ENCODE measurements at regions not wholly inside any gene's neighbourhood (a gene's known extent, or its start where the extent isn't known, plus 50 kb on each side); places are given as distances from the start of the nearest gene placed in this dataset.

DNA sequence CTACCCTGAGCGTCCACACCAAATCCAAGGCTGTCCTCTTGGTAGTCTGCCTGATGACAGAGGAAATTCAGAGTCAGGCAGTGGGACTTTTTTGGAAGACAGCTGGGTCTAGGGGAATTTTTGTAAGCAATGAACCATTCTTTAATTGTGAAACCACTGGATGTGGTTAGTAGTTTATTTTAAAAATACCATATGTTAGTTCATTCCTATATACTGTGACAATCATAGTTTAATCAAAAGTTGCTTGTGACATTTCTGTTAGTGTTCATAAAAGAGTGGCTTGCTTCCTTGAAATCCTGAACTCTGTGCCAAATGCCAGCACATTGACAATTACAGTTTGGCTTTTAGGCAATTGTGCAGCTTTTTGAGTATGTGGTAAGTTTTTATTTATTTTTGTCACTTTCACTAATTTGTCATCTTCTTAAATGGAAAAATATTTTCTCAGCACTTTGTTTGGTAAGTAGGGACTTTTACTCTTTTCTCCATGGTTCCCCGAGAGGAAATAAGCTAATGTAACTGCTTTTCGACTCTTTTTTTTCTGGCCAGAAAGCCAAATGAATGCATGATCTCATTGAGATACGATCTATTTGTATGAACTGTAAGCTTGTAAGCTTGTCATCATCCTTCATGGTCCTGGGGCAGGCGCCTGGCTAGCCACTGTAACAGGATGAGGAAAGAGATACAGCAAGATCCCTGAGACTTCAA, 72.6 kb upstream of the SLC4A4 start:
- peaks cover 21% of the 10 kb centered on the region for H3K4me1 ChIP-seq (ENCODE audit: control insufficient read depth, extremely low read depth, insufficient read depth, low read length)
- no peak overlapping the region for H2AFZ ChIP-seq (ENCODE audit: low read length)
- peak overlapping the region; percentile 35 for H3K27ac ChIP-seq (ENCODE audit: insufficient read depth, low read length)
- H3K4me2 ChIP-seq (ENCODE audit: extremely low read depth, insufficient read depth, low read length): peak overlapping the region; percentile 63
- H3K27me3 ChIP-seq (ENCODE audit: control insufficient read depth, insufficient read depth, low read length): no peaks in the 10 kb centered on the region
- H4K20me1 ChIP-seq (ENCODE audit: control insufficient read depth, extremely low read depth, insufficient read depth, low read length): no peaks in the 10 kb centered on the region
- H3K9ac ChIP-seq (ENCODE audit: insufficient read depth, low read length): no peak overlapping the region
- H3K9me3 ChIP-seq (ENCODE audit: control insufficient read depth, insufficient read depth, low read depth, low read length): no peaks in the 10 kb centered on the region
- H3K79me2 ChIP-seq (ENCODE audit: control insufficient read depth, insufficient read depth, low read length): peaks cover 19% of the 10 kb centered on the region
- peak; percentile 93 to 94 for DNase-seq (ENCODE audit: low read depth in 2 of 2)
- H3K36me3 ChIP-seq (ENCODE audit: control insufficient read depth, insufficient read depth, low read length): no peaks in the 10 kb centered on the region
- peak overlapping the region in 1 of 4 experiments; percentile 3 for H3K4me3 ChIP-seq (replicated peaks in 1 of 4; ENCODE audit: control extremely low read depth in 1 of 4, insufficient read depth in 1 of 4, low read depth in 3 of 4, low read length in 4 of 4)
- TF ChIP-seq, protein P1, sequence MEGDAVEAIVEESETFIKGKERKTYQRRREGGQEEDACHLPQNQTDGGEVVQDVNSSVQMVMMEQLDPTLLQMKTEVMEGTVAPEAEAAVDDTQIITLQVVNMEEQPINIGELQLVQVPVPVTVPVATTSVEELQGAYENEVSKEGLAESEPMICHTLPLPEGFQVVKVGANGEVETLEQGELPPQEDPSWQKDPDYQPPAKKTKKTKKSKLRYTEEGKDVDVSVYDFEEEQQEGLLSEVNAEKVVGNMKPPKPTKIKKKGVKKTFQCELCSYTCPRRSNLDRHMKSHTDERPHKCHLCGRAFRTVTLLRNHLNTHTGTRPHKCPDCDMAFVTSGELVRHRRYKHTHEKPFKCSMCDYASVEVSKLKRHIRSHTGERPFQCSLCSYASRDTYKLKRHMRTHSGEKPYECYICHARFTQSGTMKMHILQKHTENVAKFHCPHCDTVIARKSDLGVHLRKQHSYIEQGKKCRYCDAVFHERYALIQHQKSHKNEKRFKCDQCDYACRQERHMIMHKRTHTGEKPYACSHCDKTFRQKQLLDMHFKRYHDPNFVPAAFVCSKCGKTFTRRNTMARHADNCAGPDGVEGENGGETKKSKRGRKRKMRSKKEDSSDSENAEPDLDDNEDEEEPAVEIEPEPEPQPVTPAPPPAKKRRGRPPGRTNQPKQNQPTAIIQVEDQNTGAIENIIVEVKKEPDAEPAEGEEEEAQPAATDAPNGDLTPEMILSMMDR (conservative IDR thresholded peaks at IDR 0.05 in 1 of 2, IDR thresholded peaks at IDR 0.05 in 1 of 2; ENCODE audit: low read depth in 1 of 2, low read length in 2 of 2): no peak
- TF ChIP-seq EZH2 (IDR thresholded peaks at IDR 0.05; ENCODE audit: low read length, missing control alignments): no peak

GRCh38 chr4:71267244-71267643, 71.6 kb upstream of the SLC4A4 start:
- no peaks in the 10 kb centered on the region for H3K9me3 ChIP-seq (ENCODE audit: control insufficient read depth, insufficient read depth, low read depth, low read length)
- no peak overlapping the region for H2AFZ ChIP-seq (ENCODE audit: low read length)
- TF ChIP-seq EZH2 (IDR thresholded peaks at IDR 0.05; ENCODE audit: low read length, missing control alignments): no peak
- TF ChIP-seq, protein P1 (conservative IDR thresholded peaks at IDR 0.05 in 1 of 2, IDR thresholded peaks at IDR 0.05 in 1 of 2; ENCODE audit: low read depth in 1 of 2, low read length in 2 of 2): no peak
- peak overlapping the region; percentile 35 for H3K27ac ChIP-seq (ENCODE audit: insufficient read depth, low read length)
- peak in 1 of 2 donors; percentile 55 for DNase-seq (ENCODE audit: low read depth in 2 of 2)
- peaks cover 13% of the 10 kb centered on the region for H3K4me1 ChIP-seq (ENCODE audit: control insufficient read depth, extremely low read depth, insufficient read depth, low read length)
- no peaks in the 10 kb centered on the region for H3K27me3 ChIP-seq (ENCODE audit: control insufficient read depth, insufficient read depth, low read length)
- no peaks in the 10 kb centered on the region for H3K36me3 ChIP-seq (ENCODE audit: control insufficient read depth, insufficient read depth, low read length)
- peak overlapping the region; percentile 63 for H3K4me2 ChIP-seq (ENCODE audit: extremely low read depth, insufficient read depth, low read length)
- H3K4me3 ChIP-seq (replicated peaks in 1 of 4; ENCODE audit: control extremely low read depth in 1 of 4, insufficient read depth in 1 of 4, low read depth in 3 of 4, low read length in 4 of 4): no peak overlapping the region
- no peak overlapping the region for H3K9ac ChIP-seq (ENCODE audit: insufficient read depth, low read length)
- H4K20me1 ChIP-seq (ENCODE audit: control insufficient read depth, extremely low read depth, insufficient read depth, low read length): no peaks in the 10 kb centered on the region
- peaks cover 13% of the 10 kb centered on the region for H3K79me2 ChIP-seq (ENCODE audit: control insufficient read depth, insufficient read depth, low read length)

- H3K9me3 ChIP-seq (ENCODE audit: control insufficient read depth, insufficient read depth, low read depth, low read length): no peaks in the 10 kb centered on the region
- H3K4me1 ChIP-seq (ENCODE audit: control insufficient read depth, extremely low read depth, insufficient read depth, low read length): peaks cover 13% of the 10 kb centered on the region
- no peak overlapping the region for H3K4me3 ChIP-seq (replicated peaks in 1 of 4; ENCODE audit: control extremely low read depth in 1 of 4, insufficient read depth in 1 of 4, low read depth in 3 of 4, low read length in 4 of 4)
- no peaks in the 10 kb centered on the region for H3K36me3 ChIP-seq (ENCODE audit: control insufficient read depth, insufficient read depth, low read length)
- no peak overlapping the region for H2AFZ ChIP-seq (ENCODE audit: low read length)
- DNase-seq (ENCODE audit: low read depth in 2 of 2): peak; percentile 38 to 45
- H3K27me3 ChIP-seq (ENCODE audit: control insufficient read depth, insufficient read depth, low read length): no peaks in the 10 kb centered on the region
- H4K20me1 ChIP-seq (ENCODE audit: control insufficient read depth, extremely low read depth, insufficient read depth, low read length): no peaks in the 10 kb centered on the region
- H3K27ac ChIP-seq (ENCODE audit: insufficient read depth, low read length): peak overlapping the region; percentile 9
- no peak for TF ChIP-seq EZH2 (IDR thresholded peaks at IDR 0.05; ENCODE audit: low read length, missing control alignments)
- TF ChIP-seq, protein P1 (conservative IDR thresholded peaks at IDR 0.05 in 1 of 2, IDR thresholded peaks at IDR 0.05 in 1 of 2; ENCODE audit: low read depth in 1 of 2, low read length in 2 of 2): no peak
- H3K4me2 ChIP-seq (ENCODE audit: extremely low read depth, insufficient read depth, low read length): no peak overlapping the region
- peaks cover 12% of the 10 kb centered on the region for H3K79me2 ChIP-seq (ENCODE audit: control insufficient read depth, insufficient read depth, low read length)
- no peak overlapping the region for H3K9ac ChIP-seq (ENCODE audit: insufficient read depth, low read length)
These were observed 70.7 kb upstream of the SLC4A4 start for GRCh38 chr4:71268166-71268565.
